NCI-H2107 treated with DMSO at 0.1 percent for 48 hours (cell line): ENCODE measurements at regions not wholly inside any gene's neighbourhood (a gene's known extent, or its start where the extent isn't known, plus 50 kb on each side); places are given as distances from the start of the nearest gene placed in this dataset.
"Not testable (repeated sequence)": the region's sequence is repeated elsewhere in the genome, so short reads cannot be mapped to it uniquely, and the experiment has no call there.

ENCODE experiments used
- DNase-seq: peaks from one replicate; lab custom pipeline; 2025; ENCODE audit not compliant: unreplicated experiment; lab: John Stamatoyannopoulos, UW

DNA sequence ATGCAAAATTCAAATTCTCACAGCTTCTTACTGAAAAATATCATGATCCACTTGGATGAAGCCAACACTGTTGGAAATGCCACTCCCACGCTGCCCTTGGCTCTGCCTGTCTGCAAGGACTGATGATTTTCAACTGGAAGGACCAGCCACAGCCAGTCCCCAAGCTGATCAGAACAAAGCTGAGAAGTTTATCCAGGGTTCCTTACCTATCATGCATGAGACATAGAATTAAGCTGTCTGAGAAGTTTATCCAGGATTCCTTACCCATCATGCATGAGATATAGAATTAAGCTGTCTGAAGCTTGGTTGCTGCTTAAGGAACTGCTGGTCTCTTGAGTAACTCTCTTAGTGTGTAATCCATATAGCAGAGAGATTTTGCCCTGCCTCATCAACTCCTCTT, 159.8 kb upstream of the TMEM260 start:
- no peak for DNase-seq

GRCh38 chr14:56422221-56422620, 157.4 kb upstream of the TMEM260 start:
- no peak for DNase-seq

GRCh38 chr14:56422703-56423213, 156.8 kb upstream of the TMEM260 start:
- DNase-seq, result peak; percentile 97

- no peak for DNase-seq
These were observed 156.1 kb upstream of the TMEM260 start for GRCh38 chr14:56423544-56423943.

GRCh38 chr14:56431013-56431412, 148.6 kb upstream of the TMEM260 start:
- no peak for DNase-seq

GRCh38 chr14:56449670-56450213, 129.9 kb upstream of the TMEM260 start:
- DNase-seq, result no peak

DNA sequence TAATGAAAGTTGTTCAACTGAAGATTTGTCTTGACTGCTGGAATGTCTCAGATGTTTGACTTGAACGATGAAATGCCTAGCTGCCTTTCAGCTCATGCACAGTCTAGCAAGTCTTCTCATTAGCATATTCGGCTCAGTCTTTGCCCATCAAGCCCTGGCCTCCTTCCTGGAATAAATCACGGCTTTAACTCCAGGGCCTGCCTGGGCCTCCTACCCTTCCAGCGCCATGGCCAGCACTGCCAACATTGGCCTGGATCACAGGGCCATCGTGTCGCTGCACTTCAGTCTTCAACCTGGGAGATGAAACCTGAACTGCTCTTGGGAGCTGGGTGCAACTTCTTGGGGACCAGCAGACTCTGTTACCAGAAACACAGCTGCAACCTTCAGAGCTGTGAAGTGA, 126.7 kb upstream of the TMEM260 start:
- no peak for DNase-seq

DNA sequence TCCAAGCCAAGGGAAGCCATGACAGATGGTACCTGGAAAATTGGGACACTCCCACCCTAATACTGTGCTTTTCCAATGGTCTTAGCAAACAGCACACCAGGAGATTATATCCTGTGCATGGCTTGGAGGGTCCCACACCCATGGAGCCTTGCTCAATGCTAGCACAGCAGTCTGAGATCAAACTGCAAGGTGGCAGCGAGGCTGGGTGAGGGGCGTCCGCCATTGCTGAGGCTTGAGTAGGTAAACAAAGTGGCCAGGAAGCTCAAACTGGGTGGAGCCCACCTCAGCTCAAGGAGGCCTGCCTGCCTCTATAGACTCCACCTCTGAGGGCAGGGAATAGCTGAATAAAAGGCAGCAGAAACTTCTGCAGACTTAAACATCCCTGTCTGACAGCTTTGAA, 124.9 kb upstream of the TMEM260 start:
- DNase-seq, result not testable (repeated sequence)

- DNase-seq, result no peak
These were observed 119.1 kb upstream of the TMEM260 start for GRCh38 chr14:56460469-56460868.

GRCh38 chr14:56461276-56462275, 118.0 kb upstream of the TMEM260 start:
- no peak for DNase-seq

- DNase-seq, result no peak
These were observed 116.2 kb upstream of the TMEM260 start for GRCh38 chr14:56463271-56463890.

DNA sequence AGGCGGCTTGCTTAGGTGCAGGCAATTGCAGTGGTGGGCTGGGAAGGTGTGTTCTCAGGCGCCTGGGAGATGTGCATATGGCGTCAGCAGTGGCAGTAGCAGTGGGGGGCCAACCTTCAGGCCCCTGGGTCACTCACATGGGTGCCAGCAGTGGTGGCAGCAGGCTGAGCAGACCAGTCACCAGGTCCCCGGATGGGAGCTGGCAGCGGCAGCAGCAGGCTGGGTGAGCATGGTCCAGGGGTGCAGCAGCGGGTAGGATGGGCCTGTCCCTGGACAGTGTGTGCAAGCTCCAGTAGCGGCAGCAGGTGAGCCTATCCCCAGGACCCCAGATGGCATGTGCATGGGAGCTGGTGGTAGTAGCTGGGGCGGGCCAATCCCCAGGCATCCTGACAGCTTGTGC, 108.5 kb upstream of the TMEM260 start:
- no peak for DNase-seq

DNA sequence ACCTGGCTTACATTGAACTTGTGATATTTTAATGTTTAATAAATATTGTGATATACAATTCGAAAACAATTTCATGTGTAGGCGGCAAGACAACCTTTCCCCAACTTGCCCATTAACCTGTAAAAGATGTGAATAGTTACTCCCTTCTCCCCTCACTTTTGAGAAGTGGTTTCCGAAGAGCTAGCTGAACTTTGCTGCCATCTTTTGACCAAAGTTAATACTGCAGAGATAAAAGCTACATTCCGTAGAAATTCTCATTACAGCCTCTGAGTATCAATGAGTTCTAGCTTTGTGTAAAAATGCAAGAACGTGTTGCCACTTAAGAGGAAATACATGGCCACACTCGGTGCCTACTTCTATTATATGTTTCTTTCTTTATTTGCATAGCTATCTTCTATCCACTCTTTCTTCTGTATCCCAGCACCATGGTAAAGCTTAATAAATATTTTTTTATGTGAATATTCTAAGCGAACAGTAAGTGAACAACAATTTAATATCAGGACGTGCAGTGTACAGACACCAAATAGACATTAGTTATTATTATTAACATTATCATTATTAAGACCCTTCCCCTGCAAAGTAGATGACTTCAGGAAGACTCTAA, 105.1 kb upstream of the TMEM260 start:
- peak; percentile 68 for DNase-seq

GRCh38 chr14:56482310-56482911, 97.2 kb upstream of the TMEM260 start:
- DNase-seq, result peak; percentile 69

DNA sequence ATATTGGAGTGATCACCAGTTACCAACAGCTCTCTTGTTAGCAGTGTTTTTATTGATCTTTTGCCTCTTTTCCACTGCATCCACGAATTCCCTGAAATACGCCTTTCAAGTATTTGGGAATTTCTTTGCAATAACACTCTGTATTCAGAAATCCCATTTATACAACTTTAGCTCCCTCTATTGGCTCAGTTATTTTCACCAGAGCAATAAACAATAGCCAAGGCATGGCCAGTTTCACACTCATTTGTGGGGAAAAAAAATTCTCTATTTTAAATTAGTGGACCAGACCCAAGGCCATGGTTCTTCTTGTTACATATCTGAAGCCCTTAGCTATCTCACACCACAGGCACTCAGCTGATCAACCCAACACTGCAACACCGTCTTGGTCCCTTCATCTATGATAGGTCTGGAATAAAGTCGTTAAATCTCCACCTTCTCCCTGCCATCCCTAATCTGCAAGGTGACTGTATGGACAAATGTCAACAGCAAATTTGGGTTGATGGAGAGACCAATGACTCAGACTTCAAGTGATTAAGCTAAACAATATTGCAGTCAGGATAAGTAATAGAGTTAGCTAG, 92.4 kb upstream of the TMEM260 start:
- peak; percentile 35 for DNase-seq

DNA sequence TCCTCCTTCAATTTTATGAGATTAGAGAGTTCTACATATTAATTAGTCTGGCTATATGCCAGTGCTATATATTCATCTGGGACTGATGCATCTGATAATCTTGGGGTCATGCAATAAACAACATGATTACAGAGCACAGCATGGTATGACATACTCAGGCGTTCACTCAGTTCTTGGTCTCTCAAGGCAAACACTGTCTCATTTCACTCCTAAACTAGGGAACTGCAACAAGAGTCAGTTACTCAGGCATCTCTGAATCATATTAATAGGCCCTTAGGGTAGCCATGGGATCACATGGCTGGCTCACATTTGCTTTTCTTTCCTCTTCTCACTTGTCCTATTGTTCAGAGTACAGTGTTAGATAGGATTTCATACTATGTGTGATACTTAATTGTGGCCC, 91.8 kb upstream of the TMEM260 start:
- no peak for DNase-seq

DNA sequence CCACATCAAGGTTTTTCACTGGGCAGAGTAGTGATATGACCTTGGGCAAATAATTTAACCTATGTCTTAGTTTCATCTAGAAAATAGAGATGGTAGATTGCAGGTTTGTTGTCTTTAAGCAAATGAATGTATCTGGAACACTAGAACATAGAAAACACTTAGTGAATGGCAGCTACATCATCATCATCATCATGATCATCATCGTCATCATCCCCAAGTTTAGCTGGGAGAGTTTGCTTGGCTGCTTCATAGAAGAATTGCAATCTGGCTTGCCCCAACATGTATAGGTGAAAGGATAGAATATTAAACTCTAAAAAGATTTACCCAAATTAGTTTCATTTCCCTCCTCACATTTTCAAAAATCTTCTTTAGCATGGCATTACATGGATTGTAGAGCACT, 91.3 kb upstream of the TMEM260 start:
- no peak for DNase-seq

DNA sequence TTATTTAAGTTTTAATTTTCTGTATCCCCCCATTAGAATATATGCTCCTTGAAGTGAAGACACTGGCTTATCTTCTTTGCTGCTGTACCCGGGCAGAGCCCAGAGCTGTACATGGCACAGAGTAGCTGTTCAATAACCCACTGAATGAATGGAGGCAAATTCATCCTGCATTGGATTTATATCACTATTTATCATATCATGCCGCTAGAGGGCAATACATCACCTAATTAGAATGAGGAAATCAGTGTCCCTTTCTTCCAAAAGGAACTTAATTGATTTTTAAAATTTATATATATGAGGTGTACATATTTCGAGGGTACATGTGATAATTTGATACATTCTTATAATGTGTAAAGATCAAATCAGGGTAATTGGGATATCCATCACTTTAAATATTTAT, 89.2 kb upstream of the TMEM260 start:
- DNase-seq, result peak; percentile 82

GRCh38 chr14:56491299-56492285, 88.0 kb upstream of the TMEM260 start:
- DNase-seq, result peak; percentile 87
